IPS-15b (cell line): ENCODE measurements at regions not wholly inside any gene's neighbourhood (a gene's known extent, or its start where the extent isn't known, plus 50 kb on each side); places are given as distances from the start of the nearest gene placed in this dataset.
"Not testable (repeated sequence)": the region's sequence is repeated elsewhere in the genome, so short reads cannot be mapped to it uniquely, and the experiment has no call there.

Experiments used
- H3K27me3 ChIP-seq: one replicate; pipeline ENCODE4 v1.6.1; 2013; ENCODE audit warnings: low read length; ENCODE audit not compliant: control insufficient read depth, insufficient read depth
- H3K36me3 ChIP-seq: one replicate; pipeline ENCODE4 v1.6.1; 2013; ENCODE audit warnings: low read length; ENCODE audit not compliant: control insufficient read depth, insufficient read depth
- H3K4me1 ChIP-seq: one replicate; pipeline ENCODE4 v1.6.1; 2013; ENCODE audit warnings: mild to moderate bottlenecking, low read length; ENCODE audit not compliant: control insufficient read depth, insufficient read depth
- H3K4me3 ChIP-seq: one replicate; pipeline ENCODE4 v1.5.1; 2013; ENCODE audit warnings: low read depth, low read length
- H3K9ac ChIP-seq: one replicate; pipeline ENCODE4 v1.6.1; 2013; ENCODE audit warnings: low read depth, mild to moderate bottlenecking, low read length
- H3K9me3 ChIP-seq: one replicate; pipeline ENCODE4 v1.6.1; 2013; ENCODE audit warnings: mild to moderate bottlenecking, low read length; ENCODE audit not compliant: control insufficient read depth, insufficient read depth

GRCh38 chr10:21463436-21463835 lies 62.0 kb downstream of the SKIDA1 start:
- Histone ChIP-seq H3K36me3 (no peaks in the 10 kb centered on the region), H3K4me1 (no peaks in the 10 kb centered on the region), H3K4me3 (no peak overlapping the region), H3K9ac (no peak overlapping the region), H3K9me3 (no peaks in the 10 kb centered on the region), H3K27me3 (no peaks in the 10 kb centered on the region)

GRCh38 chr10:21458126-21458871 lies 67.2 kb downstream of the SKIDA1 start:
- no peaks in the 10 kb centered on the region for H3K4me1 ChIP-seq
- no peak overlapping the region for H3K9ac ChIP-seq
- H3K4me3 ChIP-seq, result no peak overlapping the region
- no peaks in the 10 kb centered on the region for H3K9me3 ChIP-seq
- H3K36me3 ChIP-seq, result no peaks in the 10 kb centered on the region
- H3K27me3 ChIP-seq, result no peaks in the 10 kb centered on the region

DNA sequence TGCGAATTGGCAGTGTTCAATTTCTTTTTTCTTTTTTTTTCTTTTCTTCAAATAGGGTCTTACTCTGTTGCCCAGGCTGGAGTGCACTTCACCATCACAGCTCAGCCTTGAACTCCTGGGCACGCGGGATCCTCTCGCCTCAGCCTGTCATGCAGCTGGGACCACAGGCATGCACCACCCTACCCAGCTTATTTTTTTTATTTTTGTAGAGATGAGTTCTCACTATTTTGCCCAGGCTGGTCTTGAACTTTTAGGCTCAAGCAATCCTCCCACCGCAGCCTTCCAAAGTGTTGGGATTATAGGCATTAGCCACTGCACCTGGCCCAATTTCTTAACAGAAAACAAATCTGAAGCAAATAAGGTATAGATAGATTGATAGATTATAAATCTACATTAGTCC lies 69.3 kb downstream of the SKIDA1 start:
- H3K4me1 ChIP-seq, result no peaks in the 10 kb centered on the region
- H3K36me3 ChIP-seq, result no peaks in the 10 kb centered on the region
- H3K9me3 ChIP-seq, result no peaks in the 10 kb centered on the region
- H3K9ac ChIP-seq, result no peak overlapping the region
- no peak overlapping the region for H3K4me3 ChIP-seq
- H3K27me3 ChIP-seq, result no peaks in the 10 kb centered on the region

- Histone ChIP-seq H3K36me3 (no peaks in the 10 kb centered on the region), H3K9me3 (no peaks in the 10 kb centered on the region), H3K9ac (no peak overlapping the region), H3K4me1 (peaks cover 2% of the 10 kb centered on the region), H3K4me3 (no peak overlapping the region), H3K27me3 (no peaks in the 10 kb centered on the region)
Observed at GRCh38 chr10:21452203-21452602, 73.3 kb downstream of the SKIDA1 start.

- H3K9ac ChIP-seq, result no peak overlapping the region
Observed at GRCh38 chr10:21449288-21449966, 76.1 kb downstream of the SKIDA1 start.

DNA sequence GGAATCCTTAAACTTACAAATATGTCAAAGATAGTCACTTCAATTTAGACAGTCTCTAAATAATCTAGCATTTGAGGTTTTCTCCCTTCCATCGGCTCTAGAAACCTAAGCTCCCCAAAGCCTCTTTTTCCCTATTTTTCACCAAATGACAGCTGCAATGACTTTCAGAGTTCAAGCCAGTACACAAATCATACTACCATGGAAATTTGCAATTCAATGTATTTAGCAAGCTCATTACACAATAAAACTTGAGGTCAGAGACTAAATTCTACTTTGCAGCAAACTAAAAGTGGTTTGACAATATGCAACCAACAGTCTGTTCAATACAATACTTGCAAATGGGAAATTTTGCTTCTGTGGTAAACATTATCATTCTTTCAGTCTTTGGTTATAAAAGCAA lies 80.3 kb downstream of the SKIDA1 start:
- Histone ChIP-seq H3K4me3 (no peak overlapping the region), H3K9me3 (no peaks in the 10 kb centered on the region), H3K9ac (no peak overlapping the region), H3K36me3 (no peaks in the 10 kb centered on the region), H3K4me1 (peaks cover 2% of the 10 kb centered on the region), H3K27me3 (no peaks in the 10 kb centered on the region)

More at GRCh38 chr10:21449288-21449966, 76.1 kb downstream of the SKIDA1 start:
- Histone ChIP-seq H3K36me3 (no peaks in the 10 kb centered on the region), H3K4me3 (no peak overlapping the region), H3K27me3 (no peaks in the 10 kb centered on the region), H3K4me1 (peaks cover 2% of the 10 kb centered on the region), H3K9me3 (no peaks in the 10 kb centered on the region)

GRCh38 chr10:21441625-21442024 lies 83.9 kb downstream of the SKIDA1 start:
- no peaks in the 10 kb centered on the region for H3K27me3 ChIP-seq
- no peaks in the 10 kb centered on the region for H3K9me3 ChIP-seq
- H3K4me1 ChIP-seq, result no peaks in the 10 kb centered on the region
- H3K36me3 ChIP-seq, result no peaks in the 10 kb centered on the region
- H3K4me3 ChIP-seq, result no peak overlapping the region
- no peak overlapping the region for H3K9ac ChIP-seq

DNA sequence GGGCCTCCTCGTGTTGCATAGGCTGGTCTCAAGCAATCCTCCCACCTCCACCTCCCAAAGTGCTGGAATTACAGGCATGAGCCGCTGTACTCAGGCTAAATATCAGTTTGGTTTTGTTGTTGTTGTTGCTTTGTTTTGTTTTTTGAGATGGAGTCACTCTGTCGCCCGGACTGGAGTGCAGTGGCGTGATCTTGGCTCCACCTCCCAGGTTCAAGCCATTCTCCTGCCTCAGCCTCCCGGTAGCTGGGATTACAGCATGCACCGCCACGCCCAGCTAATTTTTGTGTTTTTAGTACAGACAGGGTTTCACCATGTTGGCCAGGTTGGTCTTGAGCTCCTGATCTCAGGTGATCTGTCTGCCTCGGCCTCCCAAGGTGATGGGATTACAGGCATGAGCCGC lies 86.6 kb downstream of the SKIDA1 start:
- H3K36me3 ChIP-seq, H3K9ac ChIP-seq, H3K9me3 ChIP-seq, H3K4me1 ChIP-seq, H3K27me3 ChIP-seq, H3K4me3 ChIP-seq: not testable (repeated sequence)

- no peaks in the 10 kb centered on the region for H3K9me3 ChIP-seq
- H3K4me3 ChIP-seq, result no peak overlapping the region
- no peaks in the 10 kb centered on the region for H3K27me3 ChIP-seq
- H3K36me3 ChIP-seq, result no peaks in the 10 kb centered on the region
- H3K4me1 ChIP-seq, result no peaks in the 10 kb centered on the region
- H3K9ac ChIP-seq, result no peak overlapping the region
Observed at GRCh38 chr10:21437770-21438382, 87.6 kb downstream of the SKIDA1 start.

DNA sequence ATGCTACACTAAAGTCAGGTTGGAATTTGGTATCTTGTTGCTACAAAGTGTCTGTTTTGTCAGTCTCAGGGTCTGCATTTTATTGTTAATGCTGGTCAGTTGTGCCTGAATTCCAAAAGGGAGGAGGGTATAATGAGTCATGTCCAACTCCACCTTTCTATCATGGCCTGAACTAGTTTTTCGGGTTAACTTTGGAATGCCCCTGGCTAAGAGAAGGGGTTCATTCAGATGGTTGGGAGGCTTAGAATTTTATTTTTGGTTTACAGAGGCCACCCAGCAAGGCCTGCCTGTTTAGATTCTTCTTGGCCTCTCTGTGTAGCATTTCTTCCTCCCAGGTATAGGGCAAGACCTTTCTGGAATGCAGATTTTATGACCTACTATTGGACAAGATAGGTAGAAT lies 93.2 kb downstream of the SKIDA1 start:
- H3K27me3 ChIP-seq, result no peaks in the 10 kb centered on the region
- H3K4me1 ChIP-seq, result no peaks in the 10 kb centered on the region
- no peaks in the 10 kb centered on the region for H3K9me3 ChIP-seq
- H3K4me3 ChIP-seq, result no peak overlapping the region
- H3K36me3 ChIP-seq, result no peaks in the 10 kb centered on the region
- H3K9ac ChIP-seq, result no peak overlapping the region

DNA sequence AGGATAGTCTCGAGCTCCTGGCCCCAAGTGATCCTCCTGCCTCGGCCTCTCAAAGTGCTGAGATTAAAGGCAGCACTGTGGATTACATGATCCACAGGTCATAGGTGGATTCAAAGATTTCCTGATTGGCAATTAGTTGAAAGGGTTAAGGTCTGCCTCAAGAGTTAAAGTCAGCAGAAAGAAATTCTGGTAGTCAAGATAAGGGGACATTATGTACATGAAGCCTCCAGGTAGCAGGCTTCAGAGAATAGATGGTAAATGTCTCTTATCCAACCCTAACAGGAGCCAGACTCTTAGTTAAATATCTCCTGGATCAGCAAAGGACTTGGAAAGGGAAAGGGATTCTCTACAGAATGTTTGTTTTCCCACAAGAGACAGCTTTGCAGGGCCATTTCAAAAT lies 93.7 kb downstream of the SKIDA1 start:
- H3K4me3 ChIP-seq, result no peak overlapping the region
- H3K9ac ChIP-seq, result no peak overlapping the region
- no peaks in the 10 kb centered on the region for H3K9me3 ChIP-seq
- H3K4me1 ChIP-seq, result no peaks in the 10 kb centered on the region
- no peaks in the 10 kb centered on the region for H3K36me3 ChIP-seq
- H3K27me3 ChIP-seq, result no peaks in the 10 kb centered on the region
